ENCODE measurements at regions not wholly inside any gene's neighbourhood (a gene's known extent, or its start where the extent isn't known, plus 50 kb on each side); places are given as distances from the start of the nearest gene placed in this dataset.

GRCh38 chr4:32840461-32841189 lies 2120.5 kb downstream of the PCDH7 start:
- TF ChIP-seq CTCF (IDR thresholded peaks at IDR 0.05) = no peak
- DNase-seq (ENCODE audit: low spot score) = no peak
- ATAC-seq (ENCODE audit: low FRiP score) = no peak

DNA sequence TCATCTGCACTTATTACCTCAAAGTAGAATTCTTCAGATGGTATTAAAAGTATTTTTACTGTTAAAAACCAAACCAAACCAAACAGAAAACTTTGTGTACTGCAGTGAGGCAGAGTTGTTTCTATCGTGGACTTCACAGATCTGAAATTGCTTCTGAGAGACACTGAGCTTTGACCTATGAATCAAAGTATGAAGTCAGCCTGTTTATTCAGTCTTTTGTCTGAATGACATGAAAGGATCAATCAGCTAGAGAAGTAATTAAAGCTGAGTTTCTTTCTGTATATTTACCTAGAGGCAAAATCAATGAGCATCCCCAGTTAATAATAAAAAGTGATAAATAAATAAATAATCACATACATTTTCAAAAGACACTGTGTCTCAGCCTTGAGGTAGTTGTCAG lies 2121.0 kb downstream of the PCDH7 start:
- no peak for DNase-seq (ENCODE audit: low spot score)
- no peak for TF ChIP-seq CTCF (IDR thresholded peaks at IDR 0.05)
- no peak for ATAC-seq (ENCODE audit: low FRiP score)

- DNase-seq (ENCODE audit: low spot score) (no peak), ATAC-seq (ENCODE audit: low FRiP score) (no peak)
- TF ChIP-seq CTCF (IDR thresholded peaks at IDR 0.05) = no peak
Measured at GRCh38 chr4:32847461-32847860, 2127.3 kb downstream of the PCDH7 start.

GRCh38 chr4:32855622-32856021 lies 2135.5 kb downstream of the PCDH7 start:
- ATAC-seq (ENCODE audit: low FRiP score) (no peak), DNase-seq (ENCODE audit: low spot score) (no peak)
- TF ChIP-seq CTCF (IDR thresholded peaks at IDR 0.05) = no peak

- no peak for TF ChIP-seq CTCF (IDR thresholded peaks at IDR 0.05)
- no peak for ATAC-seq (ENCODE audit: low FRiP score)
- DNase-seq (ENCODE audit: low spot score) = no peak
Measured at GRCh38 chr4:32858361-32858760, 2138.2 kb downstream of the PCDH7 start.

DNA sequence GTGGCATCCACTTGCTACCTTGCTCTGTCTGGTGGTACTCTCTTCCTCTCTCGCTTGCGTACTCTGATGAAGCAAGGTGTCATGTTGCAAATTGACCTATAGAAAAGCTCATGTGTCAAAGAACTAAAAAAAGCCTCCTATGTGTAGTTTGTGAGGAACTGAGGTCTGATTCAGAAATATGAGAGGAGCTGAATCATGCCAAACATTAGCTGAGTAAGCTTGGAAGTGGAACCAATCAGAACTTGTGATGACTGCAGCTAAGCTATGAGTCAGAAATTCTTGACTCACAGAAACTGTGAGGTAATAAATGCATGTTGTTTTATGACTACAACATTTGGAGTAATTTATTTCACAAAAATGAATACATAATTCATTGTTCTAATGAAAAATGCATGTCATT lies 2138.8 kb downstream of the PCDH7 start:
- peak; percentile 57 for ATAC-seq (ENCODE audit: low FRiP score)
- TF ChIP-seq CTCF (IDR thresholded peaks at IDR 0.05) = no peak
- no peak for DNase-seq (ENCODE audit: low spot score)

DNA sequence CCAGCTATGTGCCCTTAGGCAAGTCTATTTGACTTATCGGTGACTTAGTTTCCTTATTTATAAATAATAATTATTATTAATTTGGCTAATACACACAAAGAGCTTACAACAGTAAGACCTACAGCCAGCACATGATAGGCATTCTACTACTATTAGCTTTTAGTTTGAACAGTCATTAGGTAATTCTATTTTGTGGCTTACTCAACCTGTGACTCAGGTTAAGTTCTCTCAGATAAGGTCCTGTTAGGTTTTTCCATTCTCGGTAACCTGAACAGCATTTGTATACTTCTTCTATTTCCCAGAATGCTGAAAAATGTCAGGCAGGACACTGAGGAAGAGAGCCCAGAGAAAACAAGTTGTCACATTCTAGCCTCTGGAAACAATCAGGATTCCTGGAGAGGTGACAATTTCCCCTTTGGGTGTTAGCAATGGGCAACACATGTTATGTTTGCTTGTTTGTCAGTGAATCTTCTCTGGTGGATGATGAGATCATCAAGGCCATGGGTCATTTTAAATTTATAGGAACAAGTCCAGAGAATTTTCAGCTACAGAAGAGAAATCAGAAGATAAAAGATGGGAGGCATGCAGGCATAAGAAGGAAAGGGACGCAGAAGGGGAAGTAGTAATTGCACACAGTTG lies 2144.7 kb downstream of the PCDH7 start:
- no peak for ATAC-seq (ENCODE audit: low FRiP score)
- DNase-seq (ENCODE audit: low spot score) = no peak
- TF ChIP-seq CTCF (IDR thresholded peaks at IDR 0.05) = no peak

Data from omental fat pad (tissue), 3 donors.